Osteocyte (in vitro differentiated cells): ENCODE measurements at regions not wholly inside any gene's neighbourhood (a gene's known extent, or its start where the extent isn't known, plus 50 kb on each side); places are given as distances from the start of the nearest gene placed in this dataset.

Experiments used
- DNase-seq: peaks from one replicate; pipeline ENCODE4 v3.0.0; 2021; ENCODE audit warnings: mixed read lengths; ENCODE audit not compliant: unreplicated experiment; ENCODE audit errors: extremely low spot score
- H3K27ac Mint-ChIP-seq: one replicate; pipeline ENCODE4 v1.8.0; 2021; ENCODE audit warnings: mild to moderate bottlenecking, mixed read lengths; ENCODE audit not compliant: unreplicated experiment
- H3K27me3 Mint-ChIP-seq: one replicate; pipeline ENCODE4 v1.8.0; 2021; ENCODE audit warnings: mixed read lengths; ENCODE audit not compliant: unreplicated experiment
- H3K36me3 Mint-ChIP-seq: one replicate; pipeline ENCODE4 v1.8.0; 2021; ENCODE audit warnings: mixed read lengths; ENCODE audit not compliant: unreplicated experiment
- H3K4me1 Mint-ChIP-seq: one replicate; pipeline ENCODE4 v1.8.0; 2021; ENCODE audit warnings: mixed read lengths; ENCODE audit not compliant: unreplicated experiment
- H3K4me3 Mint-ChIP-seq: one replicate; pipeline ENCODE4 v1.8.0; 2021; ENCODE audit warnings: mild to moderate bottlenecking, moderate library complexity, mixed read lengths; ENCODE audit not compliant: unreplicated experiment
- H3K9me3 Mint-ChIP-seq: one replicate; pipeline ENCODE4 v1.8.0; 2021; ENCODE audit warnings: mixed read lengths; ENCODE audit not compliant: unreplicated experiment
- TF ChIP-seq, protein P1 (sequence below): fragments of 200-600 bp; sonication (generic); IDR thresholded peaks from 2 replicates; pipeline ENCODE4 v1.5.0; 2021; ENCODE audit warnings: antibody characterized with exemption, mild to moderate bottlenecking, moderate library complexity

DNA sequence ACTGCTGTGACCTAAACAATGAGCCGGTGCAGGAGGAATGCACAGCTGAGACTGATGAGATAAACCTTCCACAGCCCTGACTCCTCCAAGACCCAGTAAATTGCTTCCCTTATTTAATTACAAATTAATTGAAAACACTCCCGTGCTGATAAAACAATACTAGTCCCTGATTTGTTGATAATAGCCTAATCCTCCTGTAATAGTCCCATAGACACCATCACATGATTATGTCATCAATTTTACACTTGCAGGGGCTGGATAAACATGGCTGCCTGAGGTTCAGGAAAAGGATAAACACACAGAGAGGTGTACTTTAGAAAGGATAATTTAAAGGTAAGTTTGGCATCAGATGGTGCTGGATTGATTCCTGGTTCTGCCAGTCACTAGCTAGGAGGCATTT, 84.6 kb upstream of the SPAG17 start:
- peaks cover 8% of the 10 kb centered on the region for H3K27me3 Mint-ChIP-seq
- no peaks in the 10 kb centered on the region for H3K4me1 Mint-ChIP-seq
- no peak overlapping the region for H3K4me3 Mint-ChIP-seq
- no peaks in the 10 kb centered on the region for H3K9me3 Mint-ChIP-seq
- no peak for DNase-seq
- TF ChIP-seq, protein P1, sequence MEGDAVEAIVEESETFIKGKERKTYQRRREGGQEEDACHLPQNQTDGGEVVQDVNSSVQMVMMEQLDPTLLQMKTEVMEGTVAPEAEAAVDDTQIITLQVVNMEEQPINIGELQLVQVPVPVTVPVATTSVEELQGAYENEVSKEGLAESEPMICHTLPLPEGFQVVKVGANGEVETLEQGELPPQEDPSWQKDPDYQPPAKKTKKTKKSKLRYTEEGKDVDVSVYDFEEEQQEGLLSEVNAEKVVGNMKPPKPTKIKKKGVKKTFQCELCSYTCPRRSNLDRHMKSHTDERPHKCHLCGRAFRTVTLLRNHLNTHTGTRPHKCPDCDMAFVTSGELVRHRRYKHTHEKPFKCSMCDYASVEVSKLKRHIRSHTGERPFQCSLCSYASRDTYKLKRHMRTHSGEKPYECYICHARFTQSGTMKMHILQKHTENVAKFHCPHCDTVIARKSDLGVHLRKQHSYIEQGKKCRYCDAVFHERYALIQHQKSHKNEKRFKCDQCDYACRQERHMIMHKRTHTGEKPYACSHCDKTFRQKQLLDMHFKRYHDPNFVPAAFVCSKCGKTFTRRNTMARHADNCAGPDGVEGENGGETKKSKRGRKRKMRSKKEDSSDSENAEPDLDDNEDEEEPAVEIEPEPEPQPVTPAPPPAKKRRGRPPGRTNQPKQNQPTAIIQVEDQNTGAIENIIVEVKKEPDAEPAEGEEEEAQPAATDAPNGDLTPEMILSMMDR: no peak
- H3K36me3 Mint-ChIP-seq: no peaks in the 10 kb centered on the region
- no peak overlapping the region for H3K27ac Mint-ChIP-seq

DNA sequence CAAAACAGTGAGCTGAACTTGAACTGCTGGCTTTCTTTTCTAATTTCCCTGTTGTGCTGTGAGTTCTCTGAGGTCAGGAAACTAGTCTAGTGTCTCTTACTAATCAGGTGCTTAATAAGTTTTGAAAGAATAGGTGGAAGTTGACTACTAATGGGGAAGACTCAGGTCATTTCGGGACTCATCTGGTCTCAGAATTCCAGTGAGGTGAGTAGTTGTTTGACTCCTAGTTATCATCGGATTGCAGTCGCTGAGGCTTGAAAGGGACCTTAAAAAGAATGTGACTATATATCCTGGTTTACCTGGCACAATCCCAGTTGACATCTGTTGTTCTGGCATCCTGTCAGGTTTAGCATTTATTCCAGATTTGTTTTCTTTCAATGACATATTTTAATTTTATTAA, 81.4 kb upstream of the SPAG17 start:
- DNase-seq: no peak
- Mint-ChIP-seq H3K36me3 (no peaks in the 10 kb centered on the region), H3K4me3 (no peak overlapping the region), H3K27ac (no peak overlapping the region), H3K4me1 (no peaks in the 10 kb centered on the region), H3K9me3 (no peaks in the 10 kb centered on the region), H3K27me3 (peaks cover 5% of the 10 kb centered on the region)
- TF ChIP-seq, protein P1: no peak

DNA sequence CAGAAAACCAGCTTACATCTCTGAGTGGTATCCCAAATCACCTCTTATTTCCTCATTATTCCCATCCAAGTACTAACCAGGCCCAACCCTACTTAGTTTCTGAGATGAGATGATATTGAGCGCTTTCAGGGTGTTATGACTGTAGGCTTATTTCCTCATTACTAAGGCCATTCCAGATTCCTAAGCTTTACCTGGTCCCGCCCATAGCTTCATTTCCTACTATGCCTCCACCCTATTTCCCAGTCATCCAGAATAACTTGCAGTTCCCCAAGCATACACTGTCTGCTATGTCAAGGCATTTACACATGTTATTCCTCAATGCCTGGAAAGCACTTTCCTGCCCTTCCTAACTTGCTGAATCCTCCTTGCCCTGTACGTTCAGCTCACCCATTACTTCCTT, 79.3 kb upstream of the SPAG17 start:
- Mint-ChIP-seq H3K4me1 (no peaks in the 10 kb centered on the region), H3K4me3 (no peak overlapping the region), H3K36me3 (no peaks in the 10 kb centered on the region), H3K27me3 (peaks cover 5% of the 10 kb centered on the region), H3K27ac (no peak overlapping the region), H3K9me3 (no peaks in the 10 kb centered on the region)
- TF ChIP-seq, protein P1: no peak
- no peak for DNase-seq

DNA sequence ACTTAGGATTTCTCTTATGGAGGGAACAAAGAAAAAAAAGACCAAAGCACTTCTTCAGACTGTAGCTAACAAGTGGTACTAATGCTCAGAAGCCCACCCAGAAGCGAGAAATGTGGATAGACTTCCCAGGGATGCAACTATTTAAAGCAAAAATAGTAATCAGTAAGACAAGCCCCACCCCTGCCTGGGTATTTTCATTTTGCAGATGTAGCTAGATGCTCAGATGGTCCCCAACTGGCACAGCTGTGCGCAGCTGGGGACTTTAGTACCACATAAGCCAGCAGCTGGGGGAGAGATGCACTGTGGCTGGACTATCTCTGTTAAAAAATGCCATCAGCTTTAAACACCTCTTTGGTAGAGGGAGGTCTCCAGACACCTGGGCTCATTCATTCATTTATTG, 77.8 kb upstream of the SPAG17 start:
- no peak overlapping the region for H3K4me3 Mint-ChIP-seq
- no peak overlapping the region for H3K27ac Mint-ChIP-seq
- H3K4me1 Mint-ChIP-seq: no peaks in the 10 kb centered on the region
- H3K36me3 Mint-ChIP-seq: no peaks in the 10 kb centered on the region
- TF ChIP-seq, protein P1: no peak
- no peaks in the 10 kb centered on the region for H3K9me3 Mint-ChIP-seq
- peaks cover 2% of the 10 kb centered on the region for H3K27me3 Mint-ChIP-seq
- no peak for DNase-seq

DNA sequence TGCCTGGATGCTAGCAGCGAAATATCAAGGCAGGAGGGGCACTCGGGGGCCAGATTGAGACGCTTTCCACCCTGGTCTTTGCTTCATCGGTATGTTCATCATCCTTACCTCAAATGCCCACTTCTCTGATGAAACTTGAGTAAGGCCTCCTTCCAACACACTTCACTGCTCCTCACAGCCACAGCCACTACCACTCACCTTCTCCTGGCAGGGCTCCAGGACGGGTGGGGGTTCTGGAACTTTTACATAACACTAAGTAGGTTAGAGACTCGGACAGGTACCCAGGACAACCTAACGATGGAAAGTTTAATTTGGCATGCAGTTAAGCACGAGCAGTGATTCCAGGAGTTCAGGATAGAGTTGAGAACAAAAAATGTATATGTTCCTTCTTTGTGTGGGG, 73.9 kb upstream of the SPAG17 start:
- Mint-ChIP-seq H3K4me3 (no peak overlapping the region), H3K4me1 (peaks cover 2% of the 10 kb centered on the region), H3K9me3 (no peaks in the 10 kb centered on the region), H3K27me3 (peaks cover 2% of the 10 kb centered on the region), H3K36me3 (no peaks in the 10 kb centered on the region), H3K27ac (no peak overlapping the region)
- TF ChIP-seq, protein P1: no peak
- no peak for DNase-seq
